Activated CD4-positive, alpha-beta T cell treated with anti-CD3 and anti-CD28 coated beads for 36 hours (primary cell): ENCODE measurements at regions not wholly inside any gene's neighbourhood (a gene's known extent, or its start where the extent isn't known, plus 50 kb on each side); places are given as distances from the start of the nearest gene placed in this dataset.

Experiments
- ATAC-seq: fragments of 200-7000 bp; cut with Tn5 transposase; one replicate; pipeline ENCODE4 v1.10.0; 2021; ENCODE audit warnings: mild to moderate bottlenecking, moderate library complexity
- CTCF ChIA-PET: fragments of 350-600 bp; sonication (Branson Sonifier 250); formaldehyde crosslinking; loops from one replicate; lab custom pipeline; 2021; ENCODE audit warnings: antibody characterized with exemption; lab: Charles Lee
- POLR2A ChIA-PET: fragments of 350-600 bp; sonication (Branson Sonifier 250); formaldehyde crosslinking; loops from one replicate; lab custom pipeline; 2021; ENCODE audit warnings: antibody characterized with exemption, inconsistent platforms; lab: Charles Lee
- DNase-seq: peaks from one replicate; pipeline ENCODE4 v3.0.0-alpha.2; 2020
- H3K27ac Mint-ChIP-seq: one replicate; pipeline ENCODE4 v1.8.0; 2021; ENCODE audit warnings: mixed read lengths
- H3K27me3 Mint-ChIP-seq: one replicate; pipeline ENCODE4 v1.8.0; 2021; ENCODE audit warnings: mixed read lengths
- H3K36me3 Mint-ChIP-seq: one replicate; pipeline ENCODE4 v1.8.0; 2021; ENCODE audit warnings: low read depth, mixed read lengths
- H3K4me1 Mint-ChIP-seq: one replicate; pipeline ENCODE4 v1.8.0; 2021; ENCODE audit warnings: mixed read lengths
- H3K4me3 Mint-ChIP-seq: one replicate; pipeline ENCODE4 v1.8.0; 2021; ENCODE audit warnings: mild to moderate bottlenecking, moderate library complexity, mixed read lengths
- H3K9me3 Mint-ChIP-seq: one replicate; pipeline ENCODE4 v1.8.0; 2021; ENCODE audit warnings: low read depth, mixed read lengths
- intact Hi-C, 2 experiments: fragments of 100-400 bp; cut with DNase I in 1 of 2; cut with micrococcal nuclease in 1 of 2; formaldehyde crosslinking; loops; one replicate each; pipeline versions ENCODE4 v1.14.2 to v1.15.1; 2022 to 2024; cut with DNase I, micrococcal nuclease

- no peak overlapping the region for H3K27ac Mint-ChIP-seq
- no peaks in the 10 kb centered on the region for H3K9me3 Mint-ChIP-seq
- ChIA-PET CTCF (no interaction called here), POLR2A (no interaction called here)
- no peaks in the 10 kb centered on the region for H3K4me1 Mint-ChIP-seq
- no peak overlapping the region for H3K4me3 Mint-ChIP-seq
- no peak for DNase-seq
- H3K36me3 Mint-ChIP-seq, result no peaks in the 10 kb centered on the region
- intact Hi-C loops, result no loop called here
- no peaks in the 10 kb centered on the region for H3K27me3 Mint-ChIP-seq
- ATAC-seq, result no peak
These were observed 138.0 kb upstream of the EFNA5 start for GRCh38 chr5:107808671-107809137.

GRCh38 chr5:107807431-107807830 lies 136.7 kb upstream of the EFNA5 start:
- Mint-ChIP-seq H3K4me1 (no peaks in the 10 kb centered on the region), H3K27me3 (no peaks in the 10 kb centered on the region), H3K27ac (no peak overlapping the region), H3K36me3 (no peaks in the 10 kb centered on the region), H3K4me3 (no peak overlapping the region), H3K9me3 (no peaks in the 10 kb centered on the region)
- intact Hi-C loops, result no loop called here
- ATAC-seq (no peak), DNase-seq (no peak)
- ChIA-PET POLR2A (no interaction called here), CTCF (interaction anchor here (0.8 kb wide), 1 partner anchor 10 kb away, joined by 3 read pairs; no protein-coding TSS in a partner anchor)

- DNase-seq (no peak), ATAC-seq (no peak)
- Mint-ChIP-seq H3K36me3 (no peaks in the 10 kb centered on the region), H3K4me1 (no peaks in the 10 kb centered on the region), H3K27me3 (no peaks in the 10 kb centered on the region), H3K4me3 (no peak overlapping the region), H3K9me3 (no peaks in the 10 kb centered on the region), H3K27ac (no peak overlapping the region)
- ChIA-PET CTCF (interaction anchor here (0.8 kb wide), 1 partner anchor 9 kb away, joined by 3 read pairs; no protein-coding TSS in a partner anchor), POLR2A (no interaction called here)
- intact Hi-C loops, result no loop called here
These were observed 136.0 kb upstream of the EFNA5 start for GRCh38 chr5:107806705-107807104.

- no peak overlapping the region for H3K27ac Mint-ChIP-seq
- CTCF ChIA-PET, result no interaction called here
- H3K36me3 Mint-ChIP-seq, result no peaks in the 10 kb centered on the region
- H3K27me3 Mint-ChIP-seq, result no peaks in the 10 kb centered on the region
- no peak overlapping the region for H3K4me3 Mint-ChIP-seq
- no peaks in the 10 kb centered on the region for H3K9me3 Mint-ChIP-seq
- H3K4me1 Mint-ChIP-seq, result no peaks in the 10 kb centered on the region
- intact Hi-C loops, result no loop called here
- POLR2A ChIA-PET, result no interaction called here
- ATAC-seq (no peak), DNase-seq (no peak)
These were observed 135.5 kb upstream of the EFNA5 start for GRCh38 chr5:107806271-107806670.

GRCh38 chr5:107805824-107806223 lies 135.1 kb upstream of the EFNA5 start:
- no peaks in the 10 kb centered on the region for H3K4me1 Mint-ChIP-seq

GRCh38 chr5:107805166-107805565 lies 134.4 kb upstream of the EFNA5 start:
- no peaks in the 10 kb centered on the region for H3K9me3 Mint-ChIP-seq
- ATAC-seq (no peak), DNase-seq (no peak)
- H3K36me3 Mint-ChIP-seq, result no peaks in the 10 kb centered on the region
- POLR2A ChIA-PET, result no interaction called here
- no peaks in the 10 kb centered on the region for H3K27me3 Mint-ChIP-seq
- intact Hi-C loops, result no loop called here
- CTCF ChIA-PET, result no interaction called here
- H3K4me1 Mint-ChIP-seq, result no peaks in the 10 kb centered on the region
- no peak overlapping the region for H3K4me3 Mint-ChIP-seq
- no peak overlapping the region for H3K27ac Mint-ChIP-seq

More at GRCh38 chr5:107805824-107806223, 135.1 kb upstream of the EFNA5 start:
- no peaks in the 10 kb centered on the region for H3K27me3 Mint-ChIP-seq
- H3K4me3 Mint-ChIP-seq, result no peak overlapping the region
- no peak for ATAC-seq
- H3K36me3 Mint-ChIP-seq, result no peaks in the 10 kb centered on the region
- no peaks in the 10 kb centered on the region for H3K9me3 Mint-ChIP-seq
- ChIA-PET CTCF (no interaction called here), POLR2A (no interaction called here)
- intact Hi-C loops, result no loop called here
- H3K27ac Mint-ChIP-seq, result no peak overlapping the region
- DNase-seq, result no peak

- no peak for ATAC-seq
- Mint-ChIP-seq H3K27ac (no peak overlapping the region), H3K4me1 (no peaks in the 10 kb centered on the region), H3K9me3 (no peaks in the 10 kb centered on the region), H3K4me3 (no peak overlapping the region), H3K27me3 (peaks cover 2% of the 10 kb centered on the region), H3K36me3 (no peaks in the 10 kb centered on the region)
- POLR2A ChIA-PET, result no interaction called here
- no peak for DNase-seq
- CTCF ChIA-PET, result no interaction called here
- intact Hi-C loops, result no loop called here
These were observed 133.0 kb upstream of the EFNA5 start for GRCh38 chr5:107803728-107804127.

GRCh38 chr5:107801061-107801460 lies 130.3 kb upstream of the EFNA5 start:
- ATAC-seq, result no peak
- CTCF ChIA-PET, result no interaction called here
- intact Hi-C loops, result no loop called here
- POLR2A ChIA-PET, result interaction anchor here (0.6 kb wide), 1 partner anchor 10 kb away, joined by 4 read pairs; no protein-coding TSS in a partner anchor
- Mint-ChIP-seq H3K4me3 (no peak overlapping the region), H3K27ac (no peak overlapping the region), H3K27me3 (peaks cover 2% of the 10 kb centered on the region), H3K4me1 (no peaks in the 10 kb centered on the region), H3K36me3 (no peaks in the 10 kb centered on the region), H3K9me3 (no peaks in the 10 kb centered on the region)
- DNase-seq, result no peak

- no peak overlapping the region for H3K4me3 Mint-ChIP-seq
- ATAC-seq, result no peak
- no peaks in the 10 kb centered on the region for H3K9me3 Mint-ChIP-seq
- no peaks in the 10 kb centered on the region for H3K36me3 Mint-ChIP-seq
- no peak for DNase-seq
- intact Hi-C loops, result no loop called here
- H3K27ac Mint-ChIP-seq, result no peak overlapping the region
- H3K4me1 Mint-ChIP-seq, result no peaks in the 10 kb centered on the region
- peaks cover 2% of the 10 kb centered on the region for H3K27me3 Mint-ChIP-seq
- ChIA-PET POLR2A (no interaction called here), CTCF (no interaction called here)
These were observed 128.6 kb upstream of the EFNA5 start for GRCh38 chr5:107799306-107799705.

GRCh38 chr5:107796797-107797196 lies 126.1 kb upstream of the EFNA5 start:
- Mint-ChIP-seq H3K9me3 (no peaks in the 10 kb centered on the region), H3K4me1 (no peaks in the 10 kb centered on the region), H3K27ac (no peak overlapping the region), H3K4me3 (no peak overlapping the region), H3K36me3 (no peaks in the 10 kb centered on the region), H3K27me3 (peaks cover 2% of the 10 kb centered on the region)
- intact Hi-C loops, result no loop called here
- ChIA-PET POLR2A (no interaction called here), CTCF (interaction anchor here (0.9 kb wide), 1 partner anchor 310 kb away, joined by 3 read pairs; no protein-coding TSS in a partner anchor)
- DNase-seq (no peak), ATAC-seq (no peak)

- no peak overlapping the region for H3K27ac Mint-ChIP-seq
- no peaks in the 10 kb centered on the region for H3K4me1 Mint-ChIP-seq
- ChIA-PET POLR2A (no interaction called here), CTCF (no interaction called here)
- no peak overlapping the region for H3K4me3 Mint-ChIP-seq
- DNase-seq (no peak), ATAC-seq (no peak)
- intact Hi-C loops, result no loop called here
- no peaks in the 10 kb centered on the region for H3K9me3 Mint-ChIP-seq
- no peaks in the 10 kb centered on the region for H3K36me3 Mint-ChIP-seq
- peaks cover 2% of the 10 kb centered on the region for H3K27me3 Mint-ChIP-seq
These were observed 124.0 kb upstream of the EFNA5 start for GRCh38 chr5:107794741-107795140.

GRCh38 chr5:107792940-107793339 lies 122.2 kb upstream of the EFNA5 start:
- ATAC-seq, result no peak
- POLR2A ChIA-PET, result no interaction called here
- H3K9me3 Mint-ChIP-seq, result no peaks in the 10 kb centered on the region
- intact Hi-C loops, result no loop called here
- H3K4me1 Mint-ChIP-seq, result no peaks in the 10 kb centered on the region
- no peak for DNase-seq
- CTCF ChIA-PET, result interaction anchor here (1.2 kb wide), 1 partner anchor 23 kb away, joined by 3 read pairs; no protein-coding TSS in a partner anchor
- H3K27me3 Mint-ChIP-seq, result no peaks in the 10 kb centered on the region
- H3K36me3 Mint-ChIP-seq, result no peaks in the 10 kb centered on the region
- H3K4me3 Mint-ChIP-seq, result no peak overlapping the region
- no peak overlapping the region for H3K27ac Mint-ChIP-seq
